HuH-7.5 (cell line): ENCODE measurements at regions not wholly inside any gene's neighbourhood (a gene's known extent, or its start where the extent isn't known, plus 50 kb on each side); places are given as distances from the start of the nearest gene placed in this dataset.

Source experiments
- DNase-seq: peaks from one replicate; pipeline ENCODE4 v3.0.0; 2011; ENCODE audit warnings: low spot score

DNA sequence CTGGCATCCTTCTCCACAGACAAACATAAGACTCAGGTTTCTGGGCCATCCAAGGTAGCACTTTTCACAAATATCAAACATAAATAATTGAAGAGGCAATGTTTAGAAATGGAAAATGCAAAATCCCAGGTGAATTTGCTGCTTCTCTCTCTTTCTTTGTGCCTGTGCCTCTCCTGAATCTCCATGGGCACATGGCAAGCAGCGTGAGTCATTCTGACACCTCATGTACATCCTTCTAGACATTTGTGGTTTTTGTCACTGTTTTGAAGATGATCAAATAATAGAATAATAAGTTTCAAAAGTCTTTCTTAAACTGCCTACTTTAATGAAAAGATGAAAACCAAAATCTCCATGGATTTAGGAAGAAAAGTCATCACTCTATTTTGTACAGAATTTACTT lies 60.3 kb upstream of the RAB11FIP2 start:
- no peak for DNase-seq

DNA sequence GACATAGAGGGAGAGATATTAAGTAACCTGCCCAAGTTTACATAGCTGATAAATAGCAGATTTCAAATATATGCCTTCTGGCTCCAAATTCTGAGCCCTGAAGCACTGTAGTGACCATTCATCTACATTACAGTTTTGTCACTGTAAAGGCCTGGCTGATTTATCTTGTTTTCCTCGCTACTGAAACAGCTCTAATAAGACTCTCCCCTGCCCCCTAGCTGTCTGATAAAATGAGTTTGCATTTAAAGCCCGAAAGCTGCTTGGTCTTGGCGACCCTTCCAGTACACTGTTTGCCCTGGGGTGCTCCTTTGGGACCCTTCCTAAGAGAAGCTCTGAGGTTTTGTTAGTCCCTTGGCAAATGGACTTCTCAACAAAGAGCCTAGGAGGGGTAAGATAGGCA lies 59.7 kb upstream of the RAB11FIP2 start:
- DNase-seq: no peak

DNA sequence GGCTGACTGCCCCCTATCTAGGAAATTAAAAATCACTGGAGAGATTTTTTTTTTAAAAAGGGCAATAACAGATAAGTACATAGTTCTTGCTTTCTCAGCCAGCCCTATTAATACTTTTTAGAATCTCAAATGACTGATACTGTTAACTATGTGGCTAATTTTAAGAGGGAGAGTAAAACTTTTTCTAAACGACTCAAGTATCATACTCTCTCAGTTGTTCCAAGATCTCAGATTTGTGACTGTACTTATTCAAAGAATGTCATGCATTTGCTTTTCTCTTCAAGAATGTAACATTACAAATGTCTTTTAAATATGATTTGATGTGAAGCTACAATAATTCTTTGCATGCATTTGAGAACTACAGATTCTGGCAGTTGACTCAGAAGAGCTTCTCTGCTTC lies 55.4 kb upstream of the RAB11FIP2 start:
- no peak for DNase-seq

DNA sequence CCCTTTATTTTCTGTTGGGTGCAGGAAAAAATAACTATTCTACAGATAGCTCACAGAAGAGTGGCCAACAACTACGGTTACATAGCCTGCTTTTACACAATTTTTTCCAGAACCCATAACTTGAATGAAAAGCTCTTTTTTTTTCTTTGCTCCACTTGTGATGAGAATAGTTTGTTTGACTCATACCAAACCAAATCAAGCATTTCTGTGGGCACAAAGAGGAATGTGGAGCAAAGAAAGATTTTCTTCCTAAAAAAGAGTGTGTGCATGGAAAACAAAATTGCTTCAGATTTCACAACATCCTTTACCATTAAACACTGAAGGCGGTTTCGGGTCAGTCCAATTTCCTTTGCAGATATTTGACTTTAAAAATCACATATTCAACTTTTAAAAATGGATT lies 54.8 kb upstream of the RAB11FIP2 start:
- no peak for DNase-seq
